HEK293 (cell line): ENCODE measurements at regions not wholly inside any gene's neighbourhood (a gene's known extent, or its start where the extent isn't known, plus 50 kb on each side); places are given as distances from the start of the nearest gene placed in this dataset.

Experiments used
- YY1 ChIP-seq: fragments of 450-650 bp; formaldehyde crosslinking; IDR thresholded peaks from 2 replicates; pipeline ENCODE4 v1.5.1; 2018; ENCODE audit warnings: missing biosample characterization, missing genetic modification characterization
- ZBTB21 ChIP-seq: fragments of 450-650 bp; formaldehyde crosslinking; IDR thresholded peaks from 2 replicates; pipeline ENCODE4 v1.5.1; 2017; ENCODE audit warnings: missing biosample characterization, missing genetic modification characterization
- ZNF660 ChIP-seq: fragments of 450-650 bp; IDR thresholded peaks from 2 replicates; pipeline ENCODE4 v1.5.1; 2018; ENCODE audit warnings: missing biosample characterization, mild to moderate bottlenecking, missing genetic modification characterization
- TF ChIP-seq, protein P1 (sequence below): fragments of 450-650 bp; formaldehyde crosslinking; IDR thresholded peaks from 2 replicates; pipeline ENCODE4 v1.5.1; 2016; ENCODE audit warnings: missing biosample characterization, missing genetic modification characterization
- TF ChIP-seq, protein P2 (sequence below): fragments of 450-650 bp; formaldehyde crosslinking; IDR thresholded peaks from 2 replicates; pipeline ENCODE4 v1.5.0; 2017; ENCODE audit warnings: missing biosample characterization, missing genetic modification characterization, borderline replicate concordance
- TF ChIP-seq, protein P3 (sequence below): fragments of 450-650 bp; formaldehyde crosslinking; IDR thresholded peaks from 2 replicates; pipeline ENCODE4 v1.5.1; 2016; ENCODE audit warnings: missing biosample characterization, missing genetic modification characterization

DNA sequence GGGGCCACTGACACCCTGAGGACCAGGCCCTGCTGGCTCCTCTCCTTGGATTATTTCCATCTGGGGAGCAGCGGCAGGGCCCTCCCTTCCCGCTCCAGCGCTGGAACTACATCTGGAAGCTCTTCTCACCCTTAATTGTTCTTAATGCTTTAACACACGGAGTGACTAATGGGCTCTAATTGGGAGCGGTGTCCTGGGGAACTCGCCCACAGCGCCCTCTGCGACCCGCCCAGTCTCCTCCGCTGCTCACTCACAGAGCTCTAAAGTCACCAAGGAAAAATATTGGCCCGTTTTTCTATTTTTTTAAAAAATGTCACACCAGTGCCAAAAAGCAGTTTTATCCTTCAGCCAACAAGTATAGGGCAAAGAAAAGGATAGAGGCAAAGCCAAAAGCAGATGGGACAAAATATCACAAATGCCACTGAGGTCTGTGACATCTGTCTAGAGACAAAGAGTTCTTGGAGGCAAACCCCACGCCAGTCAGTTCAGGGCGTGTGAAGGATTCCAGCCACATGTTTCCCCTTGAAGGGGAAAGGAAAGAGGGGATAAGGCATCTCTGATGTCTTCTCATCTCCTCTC is 134.7 kb downstream of the RBFOX3 start:
- TF ChIP-seq YY1 (tag by site-specific recombination) (no peak), ZBTB21 (tag by site-specific recombination) (no peak), ZNF660 (tag by site-specific recombination) (no peak)
- TF ChIP-seq, protein P1, sequence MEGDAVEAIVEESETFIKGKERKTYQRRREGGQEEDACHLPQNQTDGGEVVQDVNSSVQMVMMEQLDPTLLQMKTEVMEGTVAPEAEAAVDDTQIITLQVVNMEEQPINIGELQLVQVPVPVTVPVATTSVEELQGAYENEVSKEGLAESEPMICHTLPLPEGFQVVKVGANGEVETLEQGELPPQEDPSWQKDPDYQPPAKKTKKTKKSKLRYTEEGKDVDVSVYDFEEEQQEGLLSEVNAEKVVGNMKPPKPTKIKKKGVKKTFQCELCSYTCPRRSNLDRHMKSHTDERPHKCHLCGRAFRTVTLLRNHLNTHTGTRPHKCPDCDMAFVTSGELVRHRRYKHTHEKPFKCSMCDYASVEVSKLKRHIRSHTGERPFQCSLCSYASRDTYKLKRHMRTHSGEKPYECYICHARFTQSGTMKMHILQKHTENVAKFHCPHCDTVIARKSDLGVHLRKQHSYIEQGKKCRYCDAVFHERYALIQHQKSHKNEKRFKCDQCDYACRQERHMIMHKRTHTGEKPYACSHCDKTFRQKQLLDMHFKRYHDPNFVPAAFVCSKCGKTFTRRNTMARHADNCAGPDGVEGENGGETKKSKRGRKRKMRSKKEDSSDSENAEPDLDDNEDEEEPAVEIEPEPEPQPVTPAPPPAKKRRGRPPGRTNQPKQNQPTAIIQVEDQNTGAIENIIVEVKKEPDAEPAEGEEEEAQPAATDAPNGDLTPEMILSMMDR (tag by site-specific recombination), result no peak
- TF ChIP-seq, protein P2, sequence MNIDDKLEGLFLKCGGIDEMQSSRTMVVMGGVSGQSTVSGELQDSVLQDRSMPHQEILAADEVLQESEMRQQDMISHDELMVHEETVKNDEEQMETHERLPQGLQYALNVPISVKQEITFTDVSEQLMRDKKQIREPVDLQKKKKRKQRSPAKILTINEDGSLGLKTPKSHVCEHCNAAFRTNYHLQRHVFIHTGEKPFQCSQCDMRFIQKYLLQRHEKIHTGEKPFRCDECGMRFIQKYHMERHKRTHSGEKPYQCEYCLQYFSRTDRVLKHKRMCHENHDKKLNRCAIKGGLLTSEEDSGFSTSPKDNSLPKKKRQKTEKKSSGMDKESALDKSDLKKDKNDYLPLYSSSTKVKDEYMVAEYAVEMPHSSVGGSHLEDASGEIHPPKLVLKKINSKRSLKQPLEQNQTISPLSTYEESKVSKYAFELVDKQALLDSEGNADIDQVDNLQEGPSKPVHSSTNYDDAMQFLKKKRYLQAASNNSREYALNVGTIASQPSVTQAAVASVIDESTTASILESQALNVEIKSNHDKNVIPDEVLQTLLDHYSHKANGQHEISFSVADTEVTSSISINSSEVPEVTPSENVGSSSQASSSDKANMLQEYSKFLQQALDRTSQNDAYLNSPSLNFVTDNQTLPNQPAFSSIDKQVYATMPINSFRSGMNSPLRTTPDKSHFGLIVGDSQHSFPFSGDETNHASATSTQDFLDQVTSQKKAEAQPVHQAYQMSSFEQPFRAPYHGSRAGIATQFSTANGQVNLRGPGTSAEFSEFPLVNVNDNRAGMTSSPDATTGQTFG (tag by site-specific recombination), result no peak
- TF ChIP-seq, protein P3, sequence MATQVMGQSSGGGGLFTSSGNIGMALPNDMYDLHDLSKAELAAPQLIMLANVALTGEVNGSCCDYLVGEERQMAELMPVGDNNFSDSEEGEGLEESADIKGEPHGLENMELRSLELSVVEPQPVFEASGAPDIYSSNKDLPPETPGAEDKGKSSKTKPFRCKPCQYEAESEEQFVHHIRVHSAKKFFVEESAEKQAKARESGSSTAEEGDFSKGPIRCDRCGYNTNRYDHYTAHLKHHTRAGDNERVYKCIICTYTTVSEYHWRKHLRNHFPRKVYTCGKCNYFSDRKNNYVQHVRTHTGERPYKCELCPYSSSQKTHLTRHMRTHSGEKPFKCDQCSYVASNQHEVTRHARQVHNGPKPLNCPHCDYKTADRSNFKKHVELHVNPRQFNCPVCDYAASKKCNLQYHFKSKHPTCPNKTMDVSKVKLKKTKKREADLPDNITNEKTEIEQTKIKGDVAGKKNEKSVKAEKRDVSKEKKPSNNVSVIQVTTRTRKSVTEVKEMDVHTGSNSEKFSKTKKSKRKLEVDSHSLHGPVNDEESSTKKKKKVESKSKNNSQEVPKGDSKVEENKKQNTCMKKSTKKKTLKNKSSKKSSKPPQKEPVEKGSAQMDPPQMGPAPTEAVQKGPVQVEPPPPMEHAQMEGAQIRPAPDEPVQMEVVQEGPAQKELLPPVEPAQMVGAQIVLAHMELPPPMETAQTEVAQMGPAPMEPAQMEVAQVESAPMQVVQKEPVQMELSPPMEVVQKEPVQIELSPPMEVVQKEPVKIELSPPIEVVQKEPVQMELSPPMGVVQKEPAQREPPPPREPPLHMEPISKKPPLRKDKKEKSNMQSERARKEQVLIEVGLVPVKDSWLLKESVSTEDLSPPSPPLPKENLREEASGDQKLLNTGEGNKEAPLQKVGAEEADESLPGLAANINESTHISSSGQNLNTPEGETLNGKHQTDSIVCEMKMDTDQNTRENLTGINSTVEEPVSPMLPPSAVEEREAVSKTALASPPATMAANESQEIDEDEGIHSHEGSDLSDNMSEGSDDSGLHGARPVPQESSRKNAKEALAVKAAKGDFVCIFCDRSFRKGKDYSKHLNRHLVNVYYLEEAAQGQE (tag by site-specific recombination), result no peak
